Upper lobe of left lung (tissue), 6 donors: ENCODE measurements at regions not wholly inside any gene's neighbourhood (a gene's known extent, or its start where the extent isn't known, plus 50 kb on each side); places are given as distances from the start of the nearest gene placed in this dataset.

Experiments
- ATAC-seq, 2 donors: fragments of 200-7000 bp; cut with Tn5 transposase; one replicate each; pipeline ENCODE4 v1.9.1; 2022; ENCODE audit warnings: mild to moderate bottlenecking in 2 of 2, moderate library complexity in 2 of 2; ENCODE audit not compliant: low FRiP score in 2 of 2
- DNase-seq, 2 donors: peaks; one replicate each; pipeline ENCODE4 v3.0.0-alpha.2; 2019 to 2020
- H3K27ac ChIP-seq, 4 donors: fragments of 200-600 bp; sonication (generic); one replicate each; pipeline ENCODE4 v1.5.1; 2016 to 2019
- H3K27me3 ChIP-seq, 4 donors: fragments of 200-600 bp; sonication (generic); one replicate each; pipeline ENCODE4 v1.5.1; 2017 to 2019
- H3K36me3 ChIP-seq, 4 donors: fragments of 200-600 bp; sonication (generic); one replicate each; pipeline ENCODE4 v1.5.1; 2016 to 2019
- H3K4me1 ChIP-seq, 4 donors: fragments of 200-600 bp; sonication (generic); one replicate each; pipeline ENCODE4 v1.5.1; 2018 to 2019
- H3K4me3 ChIP-seq, 4 donors: fragments of 200-600 bp; sonication (generic); one replicate each; pipeline ENCODE4 v1.5.1; 2017 to 2019; ENCODE audit warnings: mild to moderate bottlenecking in 2 of 4, moderate library complexity in 1 of 4
- H3K9me3 ChIP-seq, 4 donors: fragments of 200-600 bp; sonication (generic); one replicate each; pipeline ENCODE4 v1.5.1; 2018 to 2019
- CTCF ChIP-seq, 6 experiments: fragments of 450-650 bp in 4 of 6; fragments of 200-600 bp in 2 of 6; sonication (generic) in 2 of 6; IDR thresholded peaks; one replicate each; pipeline ENCODE4 v1.5.1; 2016 to 2019; ENCODE audit warnings: antibody characterized with exemption in 6 of 6
- EP300 ChIP-seq, 4 donors: sonication (generic); formaldehyde crosslinking; IDR thresholded peaks; one replicate each; pipeline ENCODE4 v1.5.1; 2017; ENCODE audit warnings: antibody characterized with exemption in 4 of 4, control low read depth in 2 of 4
- POLR2A ChIP-seq, 4 donors: fragments of 450-650 bp; IDR thresholded peaks; one replicate each; pipeline ENCODE4 v1.5.1; 2016 to 2017; ENCODE audit warnings: antibody characterized with exemption in 4 of 4, mild to moderate bottlenecking in 2 of 4
- POLR2AphosphoS5 ChIP-seq, 2 donors: sonication (generic); formaldehyde crosslinking; IDR thresholded peaks; one replicate each; pipeline ENCODE4 v1.5.1; 2017; ENCODE audit warnings: antibody characterized with exemption in 2 of 2
- WGBS, 2 donors: methylation state at CpG; one replicate each; pipeline ENCODE4 v1.1.5; 2017 to 2018; 5-methylcytosine and 5-hydroxymethylcytosine counted together
- donor health status: DM: no; HTN: no; CAD: no; lungs with moderate emphysema.
- donor health status: DM: no; HTN: yes; CAD: no; lungs with severe emphysema.

- no peaks in the 10 kb centered on the region for H3K9me3 ChIP-seq
- H3K4me3 ChIP-seq = no peak overlapping the region
- peaks cover 0 to 5% (median 0%) of the 10 kb centered on the region in 4 donors for H3K4me1 ChIP-seq
- no peaks in the 10 kb centered on the region for H3K36me3 ChIP-seq
- ATAC-seq = no peak
- no peak overlapping the region for H3K27ac ChIP-seq
- H3K27me3 ChIP-seq = no peaks in the 10 kb centered on the region
- no peak for DNase-seq
- WGBS, 2 donors = 81 to 100% methylated on average over 1 of the region's 1 CpG
- no peak for TF ChIP-seq POLR2AphosphoS5 (IDR thresholded peaks at IDR 0.05)
- TF ChIP-seq EP300 (IDR thresholded peaks at IDR 0.05) = no peak
- no peak for TF ChIP-seq CTCF (IDR thresholded peaks at IDR 0.05)
- TF ChIP-seq POLR2A (IDR thresholded peaks at IDR 0.05) = no peak
These were observed 190.9 kb upstream of the FOXA2 start for GRCh38 chr20:22775256-22775655.

- Histone ChIP-seq H3K4me1 (peaks cover 0 to 5% (median 0%) of the 10 kb centered on the region in 4 donors), H3K4me3 (no peak overlapping the region), H3K9me3 (no peaks in the 10 kb centered on the region), H3K27ac (no peak overlapping the region), H3K27me3 (no peaks in the 10 kb centered on the region), H3K36me3 (no peaks in the 10 kb centered on the region)
- 78 to 79% methylated on average over 2 of the region's 2 CpGs for WGBS, 2 donors
- DNase-seq (no peak), ATAC-seq (no peak)
- no peak for TF ChIP-seq CTCF (IDR thresholded peaks at IDR 0.05)
- TF ChIP-seq POLR2AphosphoS5 (IDR thresholded peaks at IDR 0.05) = no peak
- TF ChIP-seq EP300 (IDR thresholded peaks at IDR 0.05) = peak in 1 of 4 donors; percentile 48
- TF ChIP-seq POLR2A (IDR thresholded peaks at IDR 0.05) = no peak
These were observed 191.3 kb upstream of the FOXA2 start for GRCh38 chr20:22775671-22776139.

- Histone ChIP-seq H3K36me3 (no peaks in the 10 kb centered on the region), H3K27ac (no peak overlapping the region), H3K27me3 (no peaks in the 10 kb centered on the region), H3K4me1 (peaks cover 0 to 5% (median 0%) of the 10 kb centered on the region in 4 donors), H3K4me3 (no peak overlapping the region), H3K9me3 (no peaks in the 10 kb centered on the region)
- DNase-seq = no peak
- TF ChIP-seq EP300 (IDR thresholded peaks at IDR 0.05) = no peak
- no peak for TF ChIP-seq CTCF (IDR thresholded peaks at IDR 0.05)
- TF ChIP-seq POLR2A (IDR thresholded peaks at IDR 0.05) = no peak
- TF ChIP-seq POLR2AphosphoS5 (IDR thresholded peaks at IDR 0.05) = no peak
- 94 to 98% methylated on average over 3 of the region's 3 CpGs for WGBS, 2 donors
- ATAC-seq = no peak
These were observed 192.0 kb upstream of the FOXA2 start for GRCh38 chr20:22776369-22776768.

- ATAC-seq (no peak), DNase-seq (no peak)
- H3K9me3 ChIP-seq = no peaks in the 10 kb centered on the region
- no peaks in the 10 kb centered on the region for H3K4me1 ChIP-seq
- H3K4me3 ChIP-seq = no peak overlapping the region
- no peaks in the 10 kb centered on the region for H3K36me3 ChIP-seq
- WGBS, 2 donors = 86 to 93% methylated on average over 2 of the region's 2 CpGs
- TF ChIP-seq EP300 (IDR thresholded peaks at IDR 0.05) = no peak
- no peaks in the 10 kb centered on the region for H3K27me3 ChIP-seq
- H3K27ac ChIP-seq = no peak overlapping the region
These were observed 195.5 kb upstream of the FOXA2 start for GRCh38 chr20:22779878-22780277.

GRCh38 chr20:22781869-22782268 is 197.5 kb upstream of the FOXA2 start:
- H3K36me3 ChIP-seq = no peaks in the 10 kb centered on the region
- ATAC-seq = no peak
- WGBS, 2 donors = 73 to 81% methylated on average over 2 of the region's 2 CpGs

More at GRCh38 chr20:22781869-22782268, 197.5 kb upstream of the FOXA2 start:
- Histone ChIP-seq H3K9me3 (no peaks in the 10 kb centered on the region), H3K27ac (no peak overlapping the region), H3K4me3 (no peak overlapping the region), H3K4me1 (no peaks in the 10 kb centered on the region), H3K27me3 (no peaks in the 10 kb centered on the region)
- no peak for TF ChIP-seq EP300 (IDR thresholded peaks at IDR 0.05)
- no peak for TF ChIP-seq CTCF (IDR thresholded peaks at IDR 0.05)
- TF ChIP-seq POLR2AphosphoS5 (IDR thresholded peaks at IDR 0.05) = no peak
- TF ChIP-seq POLR2A (IDR thresholded peaks at IDR 0.05) = no peak
- DNase-seq = no peak
